ENCODE measurements at regions not wholly inside any gene's neighbourhood (a gene's known extent, or its start where the extent isn't known, plus 50 kb on each side); places are given as distances from the start of the nearest gene placed in this dataset.

DNA sequence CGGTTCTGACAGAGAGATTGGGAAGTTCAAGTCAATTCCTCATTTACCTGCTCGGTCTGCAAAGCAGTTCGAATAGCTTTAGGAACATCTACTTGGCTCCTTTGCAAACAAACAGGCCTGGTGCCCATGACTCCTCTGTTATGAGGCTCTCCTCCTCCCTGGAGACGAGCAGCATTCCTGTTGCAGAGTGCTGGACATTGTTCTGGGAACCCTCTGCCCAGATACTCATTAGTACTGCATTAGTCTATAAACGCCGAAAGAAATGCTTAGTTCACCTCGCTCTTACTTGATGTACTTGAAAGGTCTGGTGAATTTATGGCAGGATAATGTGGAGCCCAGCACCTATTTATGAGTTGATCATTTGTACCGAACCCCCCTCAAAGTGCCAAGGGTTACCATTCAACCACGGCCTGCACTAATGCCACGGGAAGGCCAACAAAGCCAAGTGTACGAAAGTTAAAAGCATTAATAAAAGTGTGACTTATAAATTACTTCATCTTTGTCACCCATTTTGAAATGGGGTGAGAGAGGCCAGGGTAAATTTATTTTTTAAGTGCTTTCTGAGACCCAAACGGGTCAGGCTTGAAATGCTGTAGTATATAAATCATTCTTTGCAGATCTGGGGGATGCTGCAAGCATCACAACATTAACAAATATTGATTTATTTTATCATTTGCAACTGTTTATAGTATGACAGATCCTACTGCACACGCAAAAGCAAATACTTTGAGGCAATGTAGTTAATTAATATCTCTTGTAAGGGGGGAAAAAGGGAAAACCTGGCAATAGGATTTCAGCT is 478.9 kb upstream of the PSMD7 start:
- DNase-seq (ENCODE audit: low read depth), result no peak

DNA sequence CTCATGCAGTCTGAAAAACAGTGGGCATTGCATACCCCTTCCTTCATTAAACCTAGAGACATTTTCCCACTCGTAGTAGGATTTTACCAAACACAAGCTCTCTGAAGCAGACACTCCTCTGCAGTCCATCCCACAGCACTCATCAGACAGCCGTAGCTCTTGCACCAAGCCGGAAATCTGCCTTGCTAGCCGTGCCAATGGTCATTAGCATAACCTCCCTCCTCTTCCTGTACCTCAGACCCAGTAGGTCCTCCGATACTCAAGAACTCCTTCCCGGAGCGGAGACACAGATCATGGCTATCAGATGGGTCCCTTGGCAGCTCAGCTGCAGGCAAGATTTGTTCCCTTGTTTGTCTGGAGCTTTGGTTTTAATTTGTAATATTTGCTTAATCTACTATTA is 483.1 kb upstream of the PSMD7 start:
- DNase-seq (ENCODE audit: low read depth), result no peak

DNA sequence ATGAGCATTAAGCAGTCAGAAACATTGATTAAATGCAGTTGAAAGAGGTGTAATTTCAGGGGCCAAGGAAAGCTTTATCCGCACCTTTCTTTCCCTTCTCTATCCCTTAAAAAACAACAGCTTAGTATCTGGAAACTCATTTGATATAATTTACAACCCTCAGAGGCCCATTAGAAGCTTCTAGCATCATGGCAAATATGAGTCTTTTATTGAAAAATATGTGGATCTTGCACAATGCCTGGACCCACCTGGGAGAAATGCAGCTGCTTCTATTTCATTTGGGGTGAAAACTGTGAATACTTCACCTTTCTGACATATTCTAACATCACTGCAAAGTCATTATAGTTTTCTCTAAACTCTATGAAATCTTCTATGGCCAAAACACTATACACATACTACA is 492.2 kb upstream of the PSMD7 start:
- no peak for DNase-seq (ENCODE audit: low read depth)

DNA sequence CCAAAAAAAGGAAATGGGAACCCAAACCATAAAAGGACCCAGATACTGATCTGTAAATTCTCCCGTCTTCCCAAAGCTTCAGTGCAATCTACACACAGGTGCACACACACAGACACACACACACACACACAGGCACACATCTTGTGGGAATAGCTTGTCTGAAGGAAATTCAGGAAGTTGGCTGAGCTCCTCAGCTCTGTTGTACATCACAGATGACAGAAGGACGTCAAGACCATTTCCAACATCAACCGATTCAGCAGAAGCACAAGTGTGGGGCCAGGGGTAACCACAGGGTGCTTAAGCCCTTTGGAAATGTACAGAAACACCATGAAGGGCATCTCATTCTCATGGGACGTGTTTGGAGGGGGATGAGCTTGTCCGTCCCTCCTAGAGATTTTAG is 498.1 kb upstream of the PSMD7 start:
- DNase-seq (ENCODE audit: low read depth), result no peak

DNA sequence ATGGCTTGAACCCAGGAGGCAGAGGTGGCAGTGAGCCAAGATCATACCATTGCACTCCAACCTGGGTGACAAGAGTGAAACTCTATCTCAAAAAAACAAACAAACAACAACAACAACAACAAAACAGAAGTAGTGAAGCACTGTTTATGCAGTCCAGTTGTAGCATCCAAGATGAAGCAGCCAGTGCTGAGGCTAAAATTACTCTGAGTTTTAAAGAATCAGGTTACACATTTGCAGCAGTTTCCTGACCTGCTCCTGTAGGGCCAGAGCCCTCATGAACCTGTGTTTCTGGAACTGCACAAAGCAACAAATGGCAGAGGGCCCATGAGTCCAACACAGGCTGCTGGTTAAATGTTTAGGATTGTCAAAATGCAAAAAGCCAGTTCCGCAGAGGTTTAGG is 499.5 kb upstream of the PSMD7 start:
- DNase-seq (ENCODE audit: low read depth), result no peak

DNA sequence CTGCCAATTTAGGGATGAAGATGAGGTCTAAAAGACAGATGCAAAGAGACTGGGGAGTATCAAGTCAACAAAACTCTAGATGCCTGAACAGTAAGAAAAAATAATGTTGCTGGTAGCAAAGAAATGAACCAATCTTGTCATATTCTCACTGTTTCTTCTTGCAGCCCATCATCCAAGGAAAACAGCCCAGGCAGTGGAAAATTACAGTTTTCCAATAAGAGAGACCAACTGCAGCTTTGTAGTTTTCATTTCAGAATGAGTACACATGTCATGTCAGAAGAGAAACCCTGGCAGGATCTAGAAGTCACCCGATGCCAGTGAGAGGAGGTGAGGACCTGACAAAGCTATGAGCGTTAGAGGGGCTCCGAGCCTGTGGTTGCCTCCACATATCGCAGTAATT is 500.4 kb upstream of the PSMD7 start:
- DNase-seq (ENCODE audit: low read depth), result no peak

DNA sequence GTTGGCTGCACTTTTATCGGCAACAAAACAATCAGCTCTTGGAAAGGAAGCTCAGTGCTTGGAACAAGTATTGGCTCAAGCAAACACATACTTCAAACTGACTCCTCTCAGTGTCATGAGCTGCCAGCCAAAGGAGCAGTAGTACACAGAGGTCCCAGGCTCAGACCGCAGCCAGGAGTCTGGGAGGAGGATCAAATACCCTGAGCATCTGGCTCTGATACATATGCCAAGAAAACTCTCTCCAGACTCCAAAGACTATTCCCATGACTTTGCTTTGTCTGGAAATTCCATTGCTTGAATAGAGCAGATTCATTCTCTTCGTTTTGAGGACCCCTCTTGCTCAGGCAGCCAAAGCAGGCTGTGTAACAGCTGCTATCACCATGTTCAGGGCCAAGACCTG is 501.6 kb upstream of the PSMD7 start:
- no peak for DNase-seq (ENCODE audit: low read depth)

DNA sequence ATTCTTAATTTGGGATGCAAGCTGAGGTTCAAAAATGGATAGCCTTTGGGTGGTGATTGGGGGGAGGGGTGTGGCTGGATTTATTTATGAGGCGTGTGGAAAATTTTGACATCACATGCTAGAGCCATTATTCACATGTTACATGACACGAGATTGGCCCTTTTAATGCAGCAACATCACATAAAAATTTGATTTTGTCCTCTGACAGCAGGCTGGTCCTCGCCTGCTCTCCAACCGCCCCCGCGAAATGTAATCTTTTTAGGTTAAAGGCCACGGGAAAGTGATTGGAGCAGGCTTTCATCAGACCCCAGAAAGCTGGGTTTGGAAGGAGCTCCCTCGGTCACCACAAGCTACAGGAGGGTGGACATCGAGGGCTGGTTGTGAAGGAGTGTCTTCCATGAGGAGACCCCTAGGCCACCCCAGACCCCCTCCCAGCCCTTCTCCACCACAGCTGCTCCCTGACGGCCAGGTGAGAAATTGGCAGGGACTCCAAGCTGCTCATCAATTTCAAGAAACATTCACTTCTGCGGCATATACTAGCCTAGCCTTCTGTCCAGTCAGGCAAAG is 502.7 kb upstream of the PSMD7 start:
- DNase-seq (ENCODE audit: low read depth), result no peak

DNA sequence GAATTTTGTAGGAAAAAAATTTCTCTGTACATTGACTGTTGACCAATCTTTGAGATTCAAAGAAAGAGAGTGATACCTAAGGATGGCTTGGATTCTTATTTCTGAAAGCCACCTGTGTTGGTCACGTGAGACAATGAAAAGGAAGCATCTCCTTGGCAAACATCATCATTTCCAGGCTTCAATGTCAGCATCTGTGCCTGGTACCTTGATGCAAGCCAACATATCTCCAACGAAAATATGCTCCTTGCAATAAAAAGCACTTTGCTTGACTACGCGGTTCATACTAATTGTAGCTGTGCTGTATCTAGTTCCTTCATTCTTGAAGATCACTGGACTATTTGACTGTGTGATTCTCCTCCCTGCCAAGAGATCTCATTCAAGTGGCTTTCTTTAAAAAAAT is 503.4 kb upstream of the PSMD7 start:
- DNase-seq (ENCODE audit: low read depth), result no peak

DNA sequence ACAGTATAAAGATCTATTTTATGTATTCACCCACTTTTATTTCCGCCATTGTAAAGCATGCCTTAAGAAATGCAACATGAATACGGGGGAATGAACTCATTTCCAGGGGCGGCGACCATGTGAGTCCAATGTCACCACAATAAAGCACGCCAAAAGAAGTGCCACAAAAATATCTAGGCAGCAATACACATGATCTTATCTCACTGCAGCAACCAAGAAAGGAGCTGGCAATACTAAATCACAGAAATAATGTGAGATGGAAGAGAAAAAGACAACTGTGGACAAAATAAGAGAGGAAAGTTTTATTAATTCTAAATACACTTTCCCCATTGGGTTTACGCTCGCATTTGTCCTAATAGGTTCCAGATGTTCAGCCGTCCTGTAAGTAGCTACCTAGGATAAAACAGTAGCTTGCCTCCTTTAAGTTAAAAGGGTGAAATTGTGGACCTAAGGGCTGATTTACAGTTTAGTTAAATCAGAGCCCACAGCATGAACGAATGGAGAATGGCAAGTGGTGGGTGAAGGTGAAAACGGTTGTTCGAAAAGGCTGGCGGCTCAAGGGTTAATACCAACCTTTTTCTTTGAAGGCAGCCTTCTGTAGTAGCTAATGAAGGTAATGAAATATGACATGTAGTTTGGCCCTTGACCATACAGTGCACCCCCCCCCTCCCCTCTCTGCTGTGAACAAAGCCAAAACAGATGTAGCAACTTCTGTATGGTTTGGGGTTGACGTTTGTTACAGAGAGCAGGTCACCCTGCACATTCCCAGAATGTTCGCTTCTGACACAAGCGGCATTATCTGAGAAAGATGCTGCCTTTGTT is 504.2 kb upstream of the PSMD7 start:
- no peak for DNase-seq (ENCODE audit: low read depth)

DNA sequence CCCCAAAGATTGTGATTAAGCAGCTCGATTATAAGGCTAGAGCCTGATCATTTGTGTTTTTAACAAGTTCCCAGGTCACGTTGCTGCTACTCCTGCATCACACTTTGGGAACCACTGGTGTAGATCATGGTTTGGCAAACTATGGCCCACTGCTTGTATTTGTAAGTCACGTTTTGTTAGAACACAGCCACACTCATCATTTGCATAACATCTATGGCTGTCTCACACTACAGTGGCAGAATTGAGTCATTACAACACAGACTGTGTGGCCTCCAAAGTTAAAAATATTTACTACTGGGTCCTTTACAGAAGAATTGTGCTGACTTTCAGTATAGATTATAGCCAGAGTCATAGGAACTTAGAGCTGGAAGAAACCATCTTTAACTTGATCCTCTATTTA is 515.3 kb upstream of the PSMD7 start:
- no peak for DNase-seq (ENCODE audit: low read depth)

DNA sequence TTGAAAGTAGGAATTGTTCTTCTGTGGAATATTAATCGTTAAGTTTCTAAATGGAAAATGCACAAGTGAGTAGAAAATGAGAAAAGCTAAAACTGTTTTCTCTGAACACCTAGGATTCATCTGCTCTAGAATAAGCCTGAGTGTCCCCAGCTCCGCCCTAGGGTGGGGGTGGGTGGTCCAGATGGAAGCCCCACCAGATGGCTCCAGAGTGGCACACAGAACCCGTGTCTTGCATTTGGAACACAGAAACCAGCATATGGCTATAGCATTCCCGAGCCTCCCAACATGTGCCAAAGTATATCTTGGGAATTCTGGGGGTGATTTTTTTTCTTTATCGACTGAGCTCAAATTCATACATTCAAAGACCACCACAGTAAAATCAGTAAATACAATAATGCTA is 517.7 kb upstream of the PSMD7 start:
- DNase-seq (ENCODE audit: low read depth), result no peak

DNA sequence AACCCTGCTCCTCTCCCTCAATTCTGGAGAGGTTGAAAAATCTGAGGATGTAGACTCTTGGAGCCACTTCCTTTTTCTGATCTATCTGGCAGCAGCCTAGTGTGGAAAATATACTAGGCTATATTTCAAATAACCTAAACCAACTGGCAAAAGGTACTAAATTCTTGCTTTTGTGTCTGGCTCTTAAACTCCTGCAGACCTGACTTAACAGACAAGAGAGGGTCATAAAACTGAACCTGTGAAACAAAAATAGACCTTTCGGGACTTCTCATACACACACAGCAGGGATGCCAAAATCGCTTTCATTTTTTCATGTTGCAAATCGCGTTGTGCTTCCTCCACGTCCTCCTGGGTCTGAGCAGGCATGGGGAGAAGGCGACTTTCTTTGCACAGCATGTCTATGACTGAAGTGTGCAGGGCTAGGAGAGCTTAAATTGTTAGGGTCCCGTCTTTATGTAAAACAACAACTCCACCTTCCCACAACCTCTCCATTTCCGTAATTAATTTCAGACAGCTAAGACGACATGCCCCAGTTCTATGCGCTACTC is 520.7 kb upstream of the PSMD7 start:
- no peak for DNase-seq (ENCODE audit: low read depth)

DNA sequence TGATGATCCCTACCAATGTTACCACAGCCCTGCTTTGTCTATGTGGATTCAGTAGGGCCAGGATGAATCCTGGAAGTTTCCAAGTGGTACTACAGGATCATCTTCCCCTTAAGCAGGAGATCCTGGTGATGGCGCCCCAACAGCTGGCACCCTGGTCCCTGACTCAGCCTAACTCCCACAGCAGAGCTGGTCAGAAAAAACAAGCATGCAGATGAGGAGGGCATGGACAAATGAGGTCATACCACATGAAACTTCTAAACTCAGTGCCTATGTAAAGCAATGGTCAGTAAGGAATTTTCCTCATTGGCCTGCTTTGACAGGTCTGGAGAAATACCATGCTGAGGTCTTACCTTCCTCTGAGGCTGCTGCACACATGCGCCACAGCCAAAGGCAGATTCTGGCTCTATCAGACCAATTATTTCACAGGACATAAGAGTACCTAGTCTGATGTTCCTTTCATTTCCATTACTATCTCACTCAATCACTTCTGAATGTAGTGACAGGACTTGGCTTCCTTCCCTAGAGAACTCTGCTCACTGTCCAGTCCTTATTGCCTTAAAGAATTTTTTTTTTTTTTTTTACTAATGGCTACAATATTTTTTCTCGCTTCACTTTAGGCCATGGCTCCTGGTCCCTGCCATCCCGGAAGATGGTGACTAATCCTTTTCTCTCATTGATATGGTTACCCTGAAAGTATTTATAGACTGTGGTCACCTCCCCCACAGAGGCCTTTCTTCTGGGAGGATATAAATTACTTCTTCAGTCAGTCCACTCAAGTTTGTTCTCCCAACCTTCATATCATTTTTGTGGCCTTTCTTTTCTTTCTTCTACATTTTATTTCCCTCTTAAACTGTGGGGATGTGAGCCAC is 525.2 kb upstream of the PSMD7 start:
- no peak for DNase-seq (ENCODE audit: low read depth)

DNA sequence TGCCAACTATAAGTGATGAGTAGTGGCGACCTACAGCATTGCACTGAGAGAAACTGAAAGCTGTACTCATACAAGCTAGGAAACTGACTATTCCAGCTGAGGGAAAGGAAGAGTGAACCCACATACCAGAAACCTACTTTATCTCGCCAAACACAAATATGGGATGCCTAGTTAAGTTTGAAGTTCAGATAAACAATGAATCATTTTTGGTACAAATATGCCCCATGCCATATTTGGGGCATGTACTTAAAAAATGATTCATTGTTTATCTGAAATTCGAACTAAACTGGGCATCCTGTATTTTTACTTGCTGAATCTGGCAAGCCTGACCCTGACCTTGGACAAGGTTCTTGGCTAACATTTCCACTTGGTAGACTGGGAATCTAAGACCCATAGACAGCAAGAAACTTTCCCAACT is 527.8 kb upstream of the PSMD7 start:
- no peak for DNase-seq (ENCODE audit: low read depth)

DNA sequence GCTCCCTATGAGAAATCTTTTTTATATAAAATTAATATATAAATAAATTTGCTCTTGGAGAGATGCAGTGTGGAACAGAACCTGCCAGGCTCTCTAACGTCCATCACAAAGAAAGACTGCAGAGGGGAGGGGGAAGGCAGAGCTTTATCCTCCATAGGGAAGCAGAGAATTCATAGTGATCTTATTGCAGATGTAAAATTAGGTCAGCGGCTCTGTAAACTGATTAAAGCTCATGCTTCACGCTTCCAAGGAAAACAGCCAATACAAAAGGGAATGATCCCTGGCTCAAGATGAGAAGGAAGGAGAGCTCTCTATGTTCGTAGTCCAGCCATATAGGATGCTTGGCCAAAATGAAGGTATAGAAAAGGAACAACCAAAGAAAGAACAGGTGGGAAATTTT is 532.3 kb upstream of the PSMD7 start:
- DNase-seq (ENCODE audit: low read depth), result no peak

DNA sequence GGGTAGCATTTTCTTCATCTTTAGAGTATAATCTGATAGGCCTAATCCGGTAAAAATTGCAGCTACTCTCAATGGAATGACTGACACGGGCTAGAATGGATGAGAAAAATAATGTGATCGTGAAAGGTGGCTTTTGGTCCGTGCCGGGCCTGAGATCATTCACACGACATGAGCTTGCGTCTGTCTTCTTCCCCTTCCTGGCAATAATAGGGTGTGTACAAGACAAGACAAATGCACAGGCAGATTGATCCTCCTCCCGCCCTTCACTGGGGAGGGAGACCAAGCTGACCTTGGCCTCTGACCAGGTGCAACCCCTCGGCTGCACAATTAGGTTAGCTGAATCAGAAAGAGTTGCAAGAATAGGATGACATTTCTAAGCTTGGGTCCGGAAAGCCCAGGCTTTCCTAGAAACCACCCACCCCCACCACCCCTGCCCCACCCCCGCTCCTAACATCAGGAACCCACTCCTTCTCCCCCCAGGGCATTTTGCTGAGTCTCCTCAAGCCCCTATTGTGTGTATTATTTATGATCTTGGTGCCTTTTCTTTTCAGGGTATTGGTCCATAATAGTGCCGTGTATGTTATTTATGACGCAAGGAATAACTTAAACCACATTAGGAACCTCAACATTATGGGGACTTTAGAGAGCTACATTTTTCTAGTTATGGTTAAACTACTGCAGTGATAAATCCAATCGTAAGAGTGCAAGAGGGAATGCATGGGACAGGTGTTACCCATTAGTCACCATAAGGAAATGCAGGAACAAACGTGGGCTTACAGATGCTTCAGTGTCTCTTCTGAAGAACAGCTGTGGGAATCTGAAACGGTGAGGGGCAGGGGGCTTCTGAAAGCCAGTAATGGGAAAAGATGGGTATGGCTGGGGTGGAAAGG is 540.1 kb upstream of the PSMD7 start:
- no peak for DNase-seq (ENCODE audit: low read depth)

DNA sequence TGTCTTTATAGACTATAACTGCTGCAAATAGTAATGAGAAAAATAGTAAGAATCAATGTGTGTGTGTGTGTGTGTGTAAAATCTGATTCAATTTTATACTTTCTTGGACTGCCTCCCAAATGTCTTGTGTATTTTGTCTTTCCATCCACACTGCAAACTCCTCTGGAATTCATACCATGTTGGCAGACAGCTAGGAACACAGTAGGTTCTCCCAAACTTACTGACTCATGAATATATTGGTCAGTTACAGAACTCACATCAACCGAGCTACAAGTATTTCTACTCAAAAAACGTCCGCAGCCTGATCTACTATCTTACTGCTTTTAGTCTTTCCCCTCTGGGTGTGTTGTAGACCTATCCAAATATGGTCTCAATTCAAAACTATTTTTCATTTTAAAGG is 542.7 kb upstream of the PSMD7 start:
- DNase-seq (ENCODE audit: low read depth), result no peak

DNA sequence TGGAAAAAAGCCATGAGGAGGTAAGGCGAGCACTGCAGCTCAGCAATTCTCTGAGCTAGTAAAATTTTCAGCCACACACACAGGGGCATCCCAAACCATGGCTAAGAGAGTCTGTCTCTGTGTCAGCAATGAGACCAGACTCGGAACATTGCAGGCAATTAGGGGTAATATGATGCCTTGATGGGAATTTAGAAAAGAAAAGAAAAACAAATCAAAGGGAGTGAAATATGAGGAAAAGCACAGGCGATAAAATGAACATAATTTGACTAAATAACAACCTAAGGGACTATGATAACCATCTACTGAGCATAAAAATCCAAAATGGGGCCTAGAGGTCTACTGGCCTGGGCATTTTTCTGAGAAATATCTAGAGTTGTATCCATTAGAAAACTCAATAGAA is 546.0 kb upstream of the PSMD7 start:
- no peak for DNase-seq (ENCODE audit: low read depth)

DNA sequence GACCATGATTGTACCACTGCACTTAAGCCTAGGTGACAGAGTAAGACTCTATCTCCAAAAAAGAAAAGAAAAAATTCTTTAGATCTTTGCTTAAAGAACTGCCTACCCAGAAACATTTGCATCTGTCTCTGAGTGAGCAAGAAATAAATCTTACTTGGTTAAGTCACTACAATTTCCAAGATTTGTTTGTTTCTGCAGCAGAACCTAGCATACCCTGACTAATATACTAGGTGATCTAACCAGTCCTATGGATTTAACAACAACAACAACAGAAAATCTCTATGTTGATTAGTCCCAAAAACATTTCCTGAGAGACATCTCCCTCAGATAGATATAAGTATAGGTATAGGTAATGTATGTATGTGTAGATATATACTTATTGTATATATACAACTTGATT is 549.3 kb upstream of the PSMD7 start:
- DNase-seq (ENCODE audit: low read depth), result no peak

DNA sequence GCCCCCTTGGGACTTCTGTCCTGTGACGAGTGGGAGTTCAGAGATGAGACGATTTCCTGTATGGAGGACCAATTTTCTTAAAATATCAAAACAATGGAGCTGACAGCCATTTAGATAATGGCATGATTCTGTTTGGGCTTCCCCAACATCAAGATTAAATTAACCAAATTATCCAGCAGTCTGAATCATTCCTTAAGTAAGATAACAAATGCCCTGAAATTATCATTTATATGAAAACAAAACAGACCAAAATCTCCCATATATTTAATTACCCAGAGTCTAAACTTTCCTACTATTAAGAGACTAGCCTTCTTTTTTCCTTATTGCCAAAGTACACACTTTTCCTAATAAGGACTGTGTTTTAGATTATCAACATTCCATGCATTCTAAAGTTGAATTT is 550.1 kb upstream of the PSMD7 start:
- no peak for DNase-seq (ENCODE audit: low read depth)
